H1 (cell line): ENCODE measurements at regions not wholly inside any gene's neighbourhood (a gene's known extent, or its start where the extent isn't known, plus 50 kb on each side); places are given as distances from the start of the nearest gene placed in this dataset.

ENCODE experiments used
- CTCF ChIA-PET: fragments of 300-600 bp; sonication (Branson Sonifier 250); formaldehyde crosslinking; loops from one replicate; lab custom pipeline; 2021; ENCODE audit not compliant: partially characterized antibody; lab: Charles Lee
- POLR2A ChIA-PET: fragments of 300-600 bp; sonication (Branson Sonifier 250); formaldehyde crosslinking; loops from one replicate; lab custom pipeline; 2021; ENCODE audit warnings: inconsistent platforms; ENCODE audit not compliant: partially characterized antibody; lab: Charles Lee
- DNase-seq, 2 experiments: peaks; one replicate each; pipeline versions ENCODE4 v3.0.0 to v3.0.0-alpha.2; 2010 to 2022; ENCODE audit warnings: low spot score in 2 of 2, low read depth in 1 of 2, mixed read lengths in 1 of 2
- FAIRE-seq: peaks from 2 replicates; lab custom pipeline; 2011; peaks lifted over from hg19 to GRCh38; lab: Jason Lieb, UNC
- H2AFZ ChIP-seq: 2 replicates; pipeline ENCODE4 v1.8.1; 2012; ENCODE audit warnings: low read length, inconsistent platforms
- H2AK5ac ChIP-seq: 2 replicates; pipeline ENCODE4 v1.6.1; 2013; ENCODE audit warnings: low read depth, low read length
- H2BK120ac ChIP-seq: replicated peaks from 2 replicates; pipeline ENCODE3; 2013; ENCODE audit warnings: low read depth, low read length, inconsistent platforms
- H2BK12ac ChIP-seq: 2 replicates; pipeline ENCODE4 v1.6.1; 2013; ENCODE audit warnings: low read depth, low read length
- H2BK15ac ChIP-seq: 2 replicates; pipeline ENCODE4 v1.6.1; 2013; ENCODE audit warnings: low read length
- H2BK20ac ChIP-seq: 2 replicates; pipeline ENCODE4 v1.6.1; 2013; ENCODE audit warnings: low read length
- H2BK5ac ChIP-seq: 2 replicates; pipeline ENCODE4 v1.6.1; 2013; ENCODE audit warnings: low read depth, low read length
- H3K14ac ChIP-seq: 2 replicates; pipeline ENCODE4 v1.6.1; 2013; ENCODE audit warnings: inconsistent platforms; ENCODE audit not compliant: insufficient read length
- H3K18ac ChIP-seq: 2 replicates; pipeline ENCODE4 v1.6.1; 2013; ENCODE audit warnings: low read length; ENCODE audit errors: extremely low read depth
- H3K23ac ChIP-seq: 2 replicates; pipeline ENCODE4 v1.6.1; 2013; ENCODE audit warnings: inconsistent platforms; ENCODE audit not compliant: insufficient read length
- H3K23me2 ChIP-seq: 2 replicates; pipeline ENCODE4 v1.6.1; 2013; ENCODE audit warnings: low read depth, low read length
- H3K27ac ChIP-seq: 2 replicates; pipeline ENCODE4 v1.6.1; 2011; ENCODE audit warnings: low read depth, low read length, inconsistent platforms
- H3K27me3 ChIP-seq, 4 experiments: replicated peaks in 1 of 4; 1 replicate in 1 of 4; 2 replicates in 3 of 4; pipeline versions ENCODE4 v1.6.1 to v1.8.1; 2011 to 2013; ENCODE audit warnings: low read length in 3 of 4, mild to moderate bottlenecking in 3 of 4, inconsistent platforms in 2 of 4, mixed read lengths in 2 of 4, moderate library complexity in 1 of 4; ENCODE audit not compliant: control insufficient read depth in 3 of 4, insufficient read depth in 3 of 4; ENCODE audit errors: extremely low read depth in 1 of 4
- H3K36me3 ChIP-seq, 4 experiments: 2 replicates each; pipeline versions ENCODE4 v1.6.1 to v1.8.1; 2011 to 2013; ENCODE audit warnings: mild to moderate bottlenecking in 4 of 4, low read length in 3 of 4, moderate library complexity in 2 of 4, control low read depth in 1 of 4, inconsistent platforms in 1 of 4; ENCODE audit not compliant: insufficient read depth in 4 of 4, control insufficient read depth in 2 of 4
- H3K4ac ChIP-seq: replicated peaks from 2 replicates; pipeline ENCODE3; 2013; ENCODE audit warnings: low read length, low read depth, mixed read lengths, inconsistent platforms; ENCODE audit not compliant: insufficient read length
- H3K4me1 ChIP-seq, 4 experiments: replicated peaks in 1 of 4; 1 replicate in 1 of 4; 2 replicates in 3 of 4; pipeline versions ENCODE4 v1.6.1 to v1.8.1; 2011 to 2013; ENCODE audit warnings: low read length in 3 of 4, inconsistent platforms in 2 of 4, mixed read lengths in 1 of 4; ENCODE audit not compliant: insufficient read depth in 4 of 4, control insufficient read depth in 3 of 4
- H3K4me2 ChIP-seq, 2 experiments: 2 replicates each; pipeline versions ENCODE4 v1.6.1 to v1.8.1; 2011 to 2013; ENCODE audit warnings: low read depth in 2 of 2, low read length in 2 of 2, control low read depth in 1 of 2, inconsistent platforms in 1 of 2, mild to moderate bottlenecking in 1 of 2; ENCODE audit not compliant: insufficient read depth in 1 of 2
- H3K4me3 ChIP-seq, 4 experiments: fragments of 200-600, 300-600 bp in 1 of 4; sonication (generic), shearing (Covaris generic), sonication (Bioruptor Twin) in 1 of 4; 2 replicates each; pipeline versions ENCODE4 v1.5.1 to v1.8.1; 2011 to 2016; ENCODE audit warnings: low read length in 4 of 4, low read depth in 3 of 4, control low read depth in 2 of 4, inconsistent platforms in 2 of 4, mild to moderate bottlenecking in 2 of 4, mixed read lengths in 1 of 4, moderate library complexity in 1 of 4; ENCODE audit not compliant: insufficient read depth in 2 of 4; ENCODE audit errors: extremely low read depth in 1 of 4
- H3K56ac ChIP-seq: replicated peaks from 2 replicates; pipeline ENCODE3; 2013; ENCODE audit warnings: low read depth, mild to moderate bottlenecking, mixed read lengths, low read length, inconsistent platforms; ENCODE audit not compliant: insufficient read length
- H3K79me1 ChIP-seq: 2 replicates; pipeline ENCODE4 v1.6.1; 2013; ENCODE audit warnings: low read depth, low read length, control low read depth
- H3K79me2 ChIP-seq, 2 experiments: 2 replicates each; pipeline versions ENCODE4 v1.6.1 to v1.8.1; 2012 to 2013; ENCODE audit warnings: low read length in 2 of 2, mild to moderate bottlenecking in 2 of 2, inconsistent platforms in 1 of 2; ENCODE audit not compliant: insufficient read depth in 2 of 2, control insufficient read depth in 1 of 2
- H3K9ac ChIP-seq, 4 experiments: replicated peaks in 1 of 4; 1 replicate in 1 of 4; 2 replicates in 3 of 4; pipeline versions ENCODE4 v1.6.1 to v1.8.1; 2011 to 2013; ENCODE audit warnings: low read depth in 3 of 4, low read length in 3 of 4, control low read depth in 2 of 4, mild to moderate bottlenecking in 2 of 4, moderate library complexity in 2 of 4, inconsistent platforms in 1 of 4; ENCODE audit errors: extremely low read depth in 1 of 4
- H3K9me3 ChIP-seq, 2 experiments: 2 replicates each; pipeline versions ENCODE4 v1.6.1 to v1.8.1; 2012 to 2013; ENCODE audit warnings: mild to moderate bottlenecking in 2 of 2, moderate library complexity in 2 of 2, control low read depth in 1 of 2, inconsistent platforms in 1 of 2, low read depth in 1 of 2, low read length in 1 of 2, mixed read lengths in 1 of 2; ENCODE audit not compliant: insufficient read depth in 2 of 2
- H4K20me1 ChIP-seq, 2 experiments: replicated peaks in 1 of 2; 2 replicates each; pipeline versions ENCODE3 to v1.8.1; 2011 to 2013; ENCODE audit warnings: inconsistent platforms in 2 of 2, low read length in 2 of 2, mild to moderate bottlenecking in 1 of 2; ENCODE audit not compliant: insufficient read depth in 2 of 2, control insufficient read depth in 1 of 2
- H4K5ac ChIP-seq: 2 replicates; pipeline ENCODE4 v1.6.1; 2013; ENCODE audit warnings: low read length, low read depth, mixed read lengths, inconsistent platforms; ENCODE audit not compliant: insufficient read length
- H4K8ac ChIP-seq: 2 replicates; pipeline ENCODE4 v1.8.0; 2013; ENCODE audit warnings: mild to moderate bottlenecking, moderate library complexity, low read length, inconsistent platforms; ENCODE audit not compliant: insufficient read depth; ENCODE audit errors: extremely low read depth
- H4K91ac ChIP-seq: replicated peaks from 2 replicates; pipeline ENCODE3; 2013; ENCODE audit warnings: low read length, mixed read lengths, inconsistent platforms; ENCODE audit not compliant: insufficient read length
- ATF2 ChIP-seq: IDR thresholded peaks from 2 replicates; pipeline ENCODE4 v1.6.1; 2012; ENCODE audit warnings: low read length, inconsistent platforms
- BCL11A ChIP-seq, 2 experiments: IDR thresholded peaks; one replicate each; pipeline ENCODE4 v1.6.1; 2011; ENCODE audit warnings: low read depth in 2 of 2, low read length in 2 of 2, mild to moderate bottlenecking in 2 of 2
- BRCA1 ChIP-seq: IDR thresholded peaks from 2 replicates; pipeline ENCODE4 v1.6.1; 2012; ENCODE audit warnings: low read depth, low read length, improper control_type of control experiment
- CEBPB ChIP-seq: IDR thresholded peaks from 2 replicates; pipeline ENCODE4 v1.6.1; 2012; ENCODE audit warnings: low read depth, low read length
- CTCF ChIP-seq, 3 experiments: IDR thresholded peaks; 1 replicate in 2 of 3; 2 replicates in 1 of 3; pipeline versions ENCODE4 v1.5.1 to v1.6.1; 2011; ENCODE audit warnings: low read length in 3 of 3, mild to moderate bottlenecking in 3 of 3, inconsistent platforms in 2 of 3, low read depth in 1 of 3, moderate library complexity in 1 of 3; ENCODE audit not compliant: insufficient read depth in 1 of 3; ENCODE audit errors: control extremely low read depth in 1 of 3
- SIN3A ChIP-seq, 2 experiments: IDR thresholded peaks in 1 of 2; conservative IDR thresholded peaks in 1 of 2; 2 replicates each; pipeline ENCODE4 v1.6.1; 2011 to 2012; ENCODE audit warnings: low read length in 2 of 2, improper control_type of control experiment in 1 of 2, low read depth in 1 of 2, mild to moderate bottlenecking in 1 of 2
- SUZ12 ChIP-seq: fragments of 200-600 bp; sonication (generic); IDR thresholded peaks from 2 replicates; pipeline ENCODE4 v1.6.1; 2012; ENCODE audit warnings: mild to moderate bottlenecking, inconsistent platforms, low read length, moderate library complexity, mixed read lengths
- TAF1 ChIP-seq: IDR thresholded peaks from 2 replicates; pipeline ENCODE4 v1.6.1; 2011; ENCODE audit warnings: mild to moderate bottlenecking, low read depth, low read length
- TAF7 ChIP-seq: optimal IDR thresholded peaks from 2 replicates; pipeline ENCODE3; 2011; ENCODE audit warnings: low read depth, mild to moderate bottlenecking, inconsistent platforms, low read length, moderate library complexity, borderline replicate concordance
- WGBS, 2 experiments: shearing (Covaris generic) in 1 of 2; methylation state at CpG; one replicate each; pipeline versions ENCODE4 v1.1.6 to v1.1.7; 2013 to 2015; ENCODE audit warnings: low lambda C conversion rate in 2 of 2, mixed read lengths in 2 of 2, inconsistent platforms in 1 of 2, low coverage in 1 of 2, missing lambda C conversion rate in 1 of 2; ENCODE audit not compliant: insufficient replicate concordance in 2 of 2, insufficient coverage in 1 of 2, insufficient read length in 1 of 2; ENCODE audit errors: extremely low coverage in 1 of 2, missing lambda C conversion rate in 1 of 2; 5-methylcytosine and 5-hydroxymethylcytosine counted together

- Histone ChIP-seq H3K14ac (no peak overlapping the region), H3K4ac (no peak overlapping the region), H3K9ac (no peak overlapping the region), H4K8ac (no peak overlapping the region), H4K5ac (no peak overlapping the region), H3K4me2 (no peak overlapping the region), H3K4me3 (no peak overlapping the region), H3K4me1 (no peaks in the 10 kb centered on the region), H2AK5ac (no peak overlapping the region), H3K9me3 (peaks cover 0 to 4% of the 10 kb centered on the region in 2 experiments; a peak in 1 of 4 replicates), H3K36me3 (no peaks in the 10 kb centered on the region), H2AFZ (no peak overlapping the region), H2BK20ac (no peak overlapping the region), H3K27me3 (no peaks in the 10 kb centered on the region), H3K23ac (no peak overlapping the region), H2BK5ac (no peak overlapping the region), H3K79me2 (no peaks in the 10 kb centered on the region), H4K91ac (no peak overlapping the region), H3K79me1 (no peaks in the 10 kb centered on the region), H3K18ac (no peak overlapping the region), H4K20me1 (no peaks in the 10 kb centered on the region), H2BK12ac (no peak overlapping the region), H3K56ac (no peak overlapping the region), H2BK15ac (no peak overlapping the region), H3K23me2 (no peaks in the 10 kb centered on the region), H3K27ac (no peak overlapping the region), H2BK120ac (no peak overlapping the region)
- POLR2A ChIA-PET, result no interaction called here
- DNase-seq (no peak), FAIRE-seq (no peak)
- CTCF ChIA-PET, result interaction anchor here (0.7 to 0.9 kb wide), 2 partner anchors 32 to 711 kb away, joined by 3 read pairs; no protein-coding TSS in a partner anchor
- 82% methylated on average over 1 of the region's 6 CpGs; no CpG with 5 or more reads in 1 of the 2 experiments for WGBS, 2 experiments
- TF ChIP-seq SIN3A (conservative IDR thresholded peaks at IDR 0.05 in 1 of 2, IDR thresholded peaks at IDR 0.05 in 1 of 2; ENCODE audit: low read depth in 1 of 2, low read length in 2 of 2) (no peak), BRCA1 (no peak), ATF2 (no peak), TAF7 (no peak), CEBPB (no peak), SUZ12 (no peak), BCL11A (IDR thresholded peaks at IDR 0.05; ENCODE audit: low read depth in 2 of 2, low read length in 2 of 2) (no peak), CTCF (IDR thresholded peaks at IDR 0.05; ENCODE audit: control extremely low read depth in 1 of 3, insufficient read depth in 1 of 3, low read depth in 1 of 3, low read length in 3 of 3) (no peak), TAF1 (no peak)
These were observed 93.0 kb upstream of the MANSC4 start for GRCh38 chr12:27873010-27873409.
